Stimulated activated CD8-positive, alpha-beta memory T cell treated with anti-CD3 and anti-CD28 coated beads, Interleukin-7, amount 100 ng/mL, for 48 hours (primary cell): ENCODE measurements at regions not wholly inside any gene's neighbourhood (a gene's known extent, or its start where the extent isn't known, plus 50 kb on each side); places are given as distances from the start of the nearest gene placed in this dataset.

Experiments used
- DNase-seq, 2 donors: peaks; one replicate each; pipeline ENCODE4 v3.0.0-alpha.2; 2020; ENCODE audit warnings: low read depth in 1 of 2; ENCODE audit errors: extremely low read depth in 1 of 2

GRCh38 chr12:89821896-89822295 lies 113.3 kb upstream of the ATP2B1 start:
- no peak for DNase-seq

GRCh38 chr12:89817501-89818226 lies 109.0 kb upstream of the ATP2B1 start:
- no peak for DNase-seq

DNA sequence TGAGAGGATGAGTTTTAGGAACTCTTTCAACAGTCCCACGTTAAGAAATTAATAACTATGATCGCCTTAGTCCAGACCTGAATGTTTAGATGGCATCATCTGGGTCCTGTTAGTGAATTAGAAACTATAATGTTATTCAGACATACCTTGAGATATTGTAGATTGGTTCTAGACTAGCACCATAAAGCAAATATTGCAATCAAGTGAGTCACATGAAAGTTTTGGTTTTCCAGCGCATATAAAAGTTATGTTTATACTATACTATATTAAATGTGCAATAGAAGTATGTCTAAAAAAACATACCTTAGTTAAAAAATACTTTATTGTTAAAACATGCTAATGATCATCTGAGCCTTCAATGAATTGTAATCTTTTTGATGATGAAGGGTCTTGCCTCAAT lies 106.6 kb upstream of the ATP2B1 start:
- no peak for DNase-seq

- no peak for DNase-seq
These were observed 94.8 kb upstream of the ATP2B1 start for GRCh38 chr12:89803412-89803811.

DNA sequence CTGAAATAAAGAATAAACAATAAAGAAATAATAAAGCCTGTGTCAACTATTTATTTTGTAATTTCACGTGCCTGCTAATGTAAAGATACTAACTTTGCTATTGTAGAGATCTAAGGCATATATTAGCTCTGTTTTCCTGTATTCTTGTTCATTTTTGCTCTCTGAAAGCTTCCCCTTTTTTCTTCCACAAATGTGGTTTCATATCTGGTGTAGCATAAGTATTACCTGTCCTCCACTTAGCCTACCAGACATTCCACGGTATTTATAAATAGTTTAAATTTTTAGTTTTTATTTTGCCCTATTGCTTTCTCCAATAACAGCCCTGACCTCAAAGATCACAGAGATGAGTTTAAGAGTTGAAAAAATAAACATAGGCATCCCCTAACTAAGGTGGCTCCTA lies 92.6 kb upstream of the ATP2B1 start:
- no peak for DNase-seq

DNA sequence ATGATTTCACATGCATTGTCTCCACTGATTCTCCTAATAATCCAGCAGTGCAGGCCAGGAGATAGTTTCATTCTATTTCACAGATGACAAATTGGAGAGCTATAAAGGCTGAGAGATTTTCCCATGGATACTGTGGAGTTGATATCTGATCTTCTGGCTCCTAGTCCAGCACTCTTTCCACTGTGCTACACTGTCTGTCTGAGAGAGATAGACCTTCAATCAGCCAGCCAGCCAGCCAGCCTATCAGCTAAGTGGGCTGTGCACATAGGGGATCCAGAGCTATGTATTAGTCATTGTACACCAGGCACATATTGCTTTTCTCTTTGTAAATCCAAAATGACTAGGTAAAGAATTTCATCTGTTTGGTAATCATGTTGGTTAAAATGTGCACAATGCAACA lies 91.8 kb upstream of the ATP2B1 start:
- DNase-seq = no peak

DNA sequence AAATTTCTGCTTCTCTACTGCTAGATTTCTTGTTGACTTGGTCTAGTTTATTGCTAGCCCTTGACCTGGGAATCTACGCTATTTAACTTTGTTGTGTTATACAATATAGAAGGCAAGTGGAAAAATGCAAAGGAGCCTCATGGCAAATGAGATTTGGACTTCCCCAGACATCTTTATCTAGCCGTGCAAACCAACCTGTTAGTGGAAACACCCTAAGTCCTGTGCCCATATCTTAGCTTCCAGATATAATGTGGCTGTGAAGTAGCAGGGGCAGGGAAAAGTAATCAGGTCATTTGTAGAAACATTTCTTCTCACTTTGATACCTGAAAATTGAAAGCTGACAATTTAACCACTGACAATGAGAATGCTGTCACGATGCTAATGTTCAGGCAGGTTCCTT lies 90.7 kb upstream of the ATP2B1 start:
- DNase-seq = no peak

DNA sequence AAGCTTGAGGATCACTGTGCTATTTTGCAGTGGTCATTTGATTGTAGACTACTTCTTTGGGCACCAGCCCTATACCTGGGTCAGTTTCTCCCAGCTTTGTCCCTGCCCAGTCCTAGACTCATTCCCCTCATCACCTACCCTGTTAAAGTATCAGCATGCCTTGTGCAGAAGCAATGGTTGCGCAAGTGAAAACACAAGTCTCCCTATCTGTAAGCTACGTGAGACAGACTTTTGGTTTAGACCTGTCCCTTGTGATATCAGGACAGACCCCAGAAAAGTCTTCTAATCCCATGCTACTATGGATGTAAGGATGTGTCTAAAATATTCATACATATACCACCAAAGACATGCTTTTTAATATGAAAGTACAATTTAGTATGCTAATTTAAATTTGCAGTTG lies 88.8 kb upstream of the ATP2B1 start:
- no peak for DNase-seq

GRCh38 chr12:89796798-89797382 lies 88.3 kb upstream of the ATP2B1 start:
- no peak for DNase-seq

DNA sequence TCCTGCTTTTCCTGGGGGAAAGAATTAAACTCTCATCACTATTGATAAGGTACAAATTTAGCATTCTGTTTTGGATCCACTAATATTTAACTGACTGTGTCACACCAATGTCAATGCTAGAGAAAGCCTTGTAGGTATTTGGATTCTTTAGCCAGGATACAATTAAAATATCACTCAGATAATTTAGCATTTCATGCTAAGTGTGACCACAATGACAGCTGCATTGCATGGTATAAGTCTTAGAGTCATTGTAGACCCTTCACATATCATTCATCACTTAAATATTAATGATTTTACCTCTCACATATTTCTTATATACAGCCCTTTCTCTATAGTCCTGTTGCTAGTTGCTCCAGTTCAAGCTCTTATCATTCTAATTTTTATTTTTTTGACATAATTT lies 85.3 kb upstream of the ATP2B1 start:
- DNase-seq = no peak

DNA sequence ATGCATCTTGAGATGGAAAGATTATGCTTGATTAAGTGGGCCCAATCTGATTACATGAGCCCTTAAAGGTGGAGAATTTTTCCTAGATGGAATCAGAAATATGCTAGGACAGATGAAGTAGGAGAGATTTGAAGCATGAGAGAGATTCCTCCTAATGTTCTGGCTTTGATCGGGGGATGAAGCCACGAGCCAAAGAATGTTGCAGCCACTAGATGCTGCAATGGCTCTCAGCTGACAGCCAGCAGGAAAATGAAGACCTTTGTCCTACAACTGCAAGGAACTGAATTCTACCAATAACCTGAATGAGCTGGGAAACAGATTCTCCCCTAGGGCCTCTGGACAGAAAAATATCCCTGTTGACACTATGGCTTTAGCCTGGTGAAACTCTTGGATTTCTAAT lies 82.6 kb upstream of the ATP2B1 start:
- DNase-seq = no peak

GRCh38 chr12:89789862-89790261 lies 81.2 kb upstream of the ATP2B1 start:
- no peak for DNase-seq

DNA sequence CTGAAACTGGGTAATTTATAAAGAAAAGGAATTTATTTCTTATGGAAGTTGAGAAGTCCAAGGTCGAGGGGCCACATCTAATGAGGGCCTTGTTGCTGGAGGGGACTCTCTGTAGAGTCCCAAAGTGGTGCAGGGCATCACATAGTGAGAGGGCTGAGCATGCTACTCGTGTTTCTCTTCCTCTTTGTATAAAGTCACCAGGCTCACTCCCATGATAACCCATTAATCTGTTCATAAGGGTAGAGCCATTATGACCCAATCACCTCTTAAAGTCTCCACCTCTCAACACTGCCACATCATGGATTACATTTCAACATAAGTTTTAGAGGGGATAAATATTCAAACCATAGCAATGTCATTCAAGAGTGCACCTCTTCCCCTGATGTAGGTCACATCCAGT lies 79.1 kb upstream of the ATP2B1 start:
- no peak for DNase-seq

GRCh38 chr12:89786177-89786810 lies 77.7 kb upstream of the ATP2B1 start:
- DNase-seq = no peak

DNA sequence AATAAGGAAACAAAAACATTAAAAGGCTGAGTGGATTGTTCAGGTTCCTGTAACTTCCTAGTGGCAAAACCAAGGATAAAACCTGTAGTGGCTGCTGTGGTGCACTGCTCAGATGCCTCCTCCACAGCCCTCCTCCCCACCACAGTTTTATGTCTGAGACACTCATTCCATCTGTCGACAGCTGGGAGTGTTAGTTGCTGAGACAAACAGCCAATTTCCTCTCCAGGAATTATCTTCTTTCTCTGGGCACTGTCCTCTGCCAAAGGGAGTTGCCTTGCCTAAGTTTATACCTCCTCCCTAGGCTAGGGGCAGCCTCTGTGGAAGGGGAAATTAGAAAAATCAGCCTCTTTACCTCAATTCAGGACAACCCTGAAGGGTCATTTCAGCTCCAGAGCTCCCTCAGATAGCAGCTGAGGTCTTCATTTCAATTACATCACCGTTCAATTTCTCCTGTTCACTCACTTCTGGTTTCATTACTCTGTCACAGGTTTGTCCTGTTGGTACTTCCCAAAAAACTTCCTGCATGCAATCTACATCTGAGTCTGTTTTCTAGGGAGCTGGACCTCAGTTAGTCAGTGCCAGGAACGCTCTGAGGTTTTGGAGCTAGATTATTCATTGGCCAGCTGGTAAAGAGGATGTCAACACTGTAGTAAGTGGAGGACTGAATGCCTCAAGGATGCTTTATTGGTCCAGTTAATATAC lies 74.9 kb upstream of the ATP2B1 start:
- DNase-seq = no peak

- no peak for DNase-seq
These were observed 74.2 kb upstream of the ATP2B1 start for GRCh38 chr12:89782807-89783206.

- DNase-seq = no peak
These were observed 73.4 kb upstream of the ATP2B1 start for GRCh38 chr12:89781946-89782550.

DNA sequence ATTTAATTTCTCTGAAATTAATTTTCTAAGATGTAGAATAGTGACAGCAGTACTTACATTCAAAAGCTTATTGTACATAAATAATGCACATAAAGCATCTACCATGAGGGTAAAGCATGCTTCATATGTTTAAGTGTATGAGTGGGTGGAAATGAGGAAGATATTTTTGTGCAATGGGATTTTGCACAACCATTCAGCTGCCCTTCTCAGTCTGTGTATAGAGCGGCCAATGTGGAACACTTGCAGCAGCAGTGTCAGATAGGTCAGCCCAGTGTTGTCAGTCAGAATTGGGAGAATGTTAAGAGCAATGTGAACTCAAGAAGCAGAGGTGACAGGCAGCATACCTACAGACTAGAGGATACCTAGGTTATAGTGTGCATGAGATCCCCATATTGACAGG lies 72.5 kb upstream of the ATP2B1 start:
- DNase-seq = no peak

DNA sequence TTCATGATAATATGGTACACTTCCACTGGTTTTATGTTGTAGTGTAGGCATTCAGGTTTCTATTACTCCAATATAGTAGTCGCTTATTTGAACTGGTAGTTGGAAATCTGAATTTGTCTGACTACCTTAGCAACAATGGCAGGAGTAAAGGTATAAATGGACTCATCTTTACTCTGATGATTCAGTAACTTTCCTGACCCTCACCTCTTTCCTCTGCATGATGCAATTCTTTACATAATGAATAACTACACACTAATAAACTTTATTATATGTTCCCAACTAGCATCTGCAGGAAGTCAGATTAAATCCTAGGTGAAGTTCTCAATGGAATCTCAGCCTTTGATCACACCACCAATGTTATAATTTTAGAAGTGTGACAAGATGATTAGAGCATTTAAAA lies 70.5 kb upstream of the ATP2B1 start:
- DNase-seq = no peak

DNA sequence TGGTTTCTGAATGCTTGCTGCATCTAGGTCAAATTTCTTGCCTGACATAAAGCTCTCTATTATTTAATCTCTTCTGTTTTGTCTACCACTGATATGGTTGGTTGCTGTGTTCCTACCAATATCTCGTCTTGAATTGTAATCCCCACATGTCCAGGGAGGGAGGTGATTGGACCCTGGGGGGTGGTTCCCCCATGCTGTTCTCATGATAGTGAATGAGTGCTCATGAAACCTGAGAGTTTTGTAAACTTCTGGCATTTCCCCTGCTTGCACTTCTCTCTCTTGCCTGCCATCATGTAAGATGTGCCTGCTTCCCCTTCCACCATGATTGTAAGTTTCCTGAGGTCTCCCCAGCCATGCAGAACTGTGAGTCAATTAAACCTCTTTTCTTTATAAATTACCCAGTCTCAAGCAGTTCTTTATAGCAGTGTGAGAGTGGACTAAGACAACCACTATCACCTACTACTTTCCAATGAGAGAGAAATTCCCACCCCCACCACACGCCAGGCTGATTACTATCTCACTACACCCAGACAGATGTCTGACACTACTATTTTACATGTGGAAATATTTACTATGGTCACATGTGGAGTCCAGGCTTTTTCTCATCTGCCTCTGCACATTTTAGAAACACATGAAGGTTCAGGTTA lies 69.2 kb upstream of the ATP2B1 start:
- no peak for DNase-seq

- no peak for DNase-seq
These were observed 67.3 kb upstream of the ATP2B1 start for GRCh38 chr12:89775986-89776365.
